SH-SY5Y (cell line): ENCODE measurements at regions not wholly inside any gene's neighbourhood (a gene's known extent, or its start where the extent isn't known, plus 50 kb on each side); places are given as distances from the start of the nearest gene placed in this dataset.

Experiments
- GATA2 ChIP-seq: IDR thresholded peaks from 2 replicates; pipeline ENCODE4 v1.6.1; 2011; ENCODE audit warnings: mild to moderate bottlenecking, low read depth, low read length
- GATA3 ChIP-seq: IDR thresholded peaks from 2 replicates; pipeline ENCODE4 v1.6.1; 2011; ENCODE audit warnings: low read depth, mild to moderate bottlenecking, low read length, moderate library complexity

DNA sequence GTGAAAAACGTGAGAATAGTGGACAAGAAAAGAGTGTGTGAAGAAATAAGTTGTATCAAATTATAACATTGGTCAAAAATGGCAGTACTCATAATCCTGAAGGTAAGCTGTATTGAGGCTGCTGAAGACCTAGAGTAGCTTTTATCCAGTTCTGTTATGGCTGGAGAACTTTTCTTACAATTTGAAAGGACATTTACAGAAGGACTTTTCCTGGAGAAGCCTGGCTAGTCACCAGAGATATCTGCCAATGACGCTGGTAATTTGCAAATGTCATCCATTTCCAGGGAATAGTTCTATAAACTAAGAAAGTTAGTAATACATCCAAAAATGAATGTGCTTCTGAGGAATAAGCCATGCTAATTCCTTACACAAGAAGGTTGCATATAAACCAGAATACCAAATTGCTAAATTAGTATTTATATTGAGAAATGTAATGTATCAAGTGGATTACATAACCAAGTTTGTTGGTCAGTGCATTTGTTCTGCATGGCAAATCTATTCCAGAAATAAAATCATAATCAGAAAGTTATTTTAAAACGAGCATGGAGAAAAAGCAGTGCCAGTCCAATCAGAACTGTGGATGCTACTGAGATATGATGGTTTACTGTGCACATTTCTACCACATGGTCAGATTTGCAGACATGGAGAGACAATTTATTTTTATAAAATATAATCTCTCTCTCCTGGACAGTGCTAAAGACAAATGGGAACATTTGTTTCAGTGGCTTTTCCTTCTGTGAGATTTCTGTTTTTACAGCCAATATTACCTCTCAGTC is 743.7 kb upstream of the HS3ST1 start:
- TF ChIP-seq GATA3 (no peak), GATA2 (no peak)

DNA sequence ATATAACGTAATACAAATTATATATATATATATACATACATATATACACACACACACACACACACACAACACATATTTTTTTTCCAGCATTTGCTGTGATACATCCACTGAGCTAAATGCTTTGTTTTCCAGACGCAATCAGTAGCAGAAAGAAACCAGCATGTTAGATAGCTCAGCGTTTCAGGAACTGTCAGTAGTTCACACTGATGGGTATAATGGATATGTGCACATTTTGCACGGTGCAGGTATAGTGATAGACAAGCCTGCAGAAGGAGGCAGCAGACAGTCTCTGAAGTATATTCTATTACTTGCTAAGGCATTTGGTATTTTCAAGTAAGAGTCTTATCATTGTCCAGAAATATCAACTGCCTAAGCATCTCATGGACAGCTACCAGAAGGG is 741.6 kb upstream of the HS3ST1 start:
- TF ChIP-seq GATA3 = no peak
- TF ChIP-seq GATA2 = no peak

DNA sequence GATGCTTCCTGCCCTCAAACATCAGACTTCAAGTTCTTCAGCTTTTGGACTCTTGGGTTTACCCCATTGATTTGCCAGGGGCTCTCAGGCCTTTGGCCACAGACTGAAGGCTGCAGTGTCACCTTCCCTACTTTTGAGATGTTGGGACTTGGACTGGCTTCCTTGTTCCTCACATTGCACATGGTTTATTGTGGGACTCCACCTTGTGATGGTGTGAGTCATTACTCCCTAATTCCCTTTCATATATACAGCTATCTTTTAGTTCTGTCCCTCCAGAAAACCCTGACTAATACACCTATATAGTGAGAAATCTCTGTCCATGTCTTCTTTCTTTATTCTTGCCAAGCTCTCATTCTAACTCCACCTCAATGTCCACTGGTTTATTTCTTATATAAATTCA is 736.9 kb upstream of the HS3ST1 start:
- TF ChIP-seq GATA3 (no peak), GATA2 (no peak)

DNA sequence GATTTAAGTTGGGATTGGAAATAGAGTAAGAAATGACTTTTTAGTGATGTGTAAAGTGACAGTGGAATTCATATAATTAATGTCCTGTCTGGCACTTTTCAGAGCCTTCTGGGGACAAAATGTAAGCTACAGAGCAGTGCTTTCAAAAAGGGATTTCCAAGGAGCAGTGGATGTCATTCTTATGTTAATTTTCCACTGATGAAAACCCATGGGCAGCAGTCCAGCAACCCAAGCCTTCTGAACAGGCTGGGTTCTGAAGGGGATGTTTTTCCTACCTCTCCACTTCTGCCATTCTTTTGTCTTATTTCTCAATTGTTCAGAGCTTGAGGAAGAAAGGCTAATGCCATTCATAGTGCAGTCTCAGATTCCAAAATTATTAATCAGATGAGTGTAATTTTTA is 717.6 kb upstream of the HS3ST1 start:
- TF ChIP-seq GATA3 (no peak), GATA2 (no peak)

DNA sequence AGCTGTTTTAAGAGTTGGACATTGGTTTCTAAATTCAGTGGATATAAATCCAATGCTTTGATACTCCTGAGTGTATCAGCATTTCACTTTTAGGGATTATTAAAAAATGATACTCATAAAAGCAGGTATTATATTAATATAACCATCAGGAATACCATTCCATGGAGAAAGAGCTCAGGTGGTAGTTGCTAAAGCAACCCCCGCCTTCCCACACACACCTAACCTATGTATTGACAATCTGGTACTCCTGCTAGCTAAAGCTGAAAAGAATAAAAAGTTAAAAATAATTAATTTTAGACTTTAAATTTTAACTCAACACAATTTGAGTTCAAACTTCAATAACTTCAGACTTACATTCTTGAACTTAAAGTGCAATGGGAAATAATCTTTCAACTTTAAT is 717.1 kb upstream of the HS3ST1 start:
- TF ChIP-seq GATA2 = no peak
- no peak for TF ChIP-seq GATA3

DNA sequence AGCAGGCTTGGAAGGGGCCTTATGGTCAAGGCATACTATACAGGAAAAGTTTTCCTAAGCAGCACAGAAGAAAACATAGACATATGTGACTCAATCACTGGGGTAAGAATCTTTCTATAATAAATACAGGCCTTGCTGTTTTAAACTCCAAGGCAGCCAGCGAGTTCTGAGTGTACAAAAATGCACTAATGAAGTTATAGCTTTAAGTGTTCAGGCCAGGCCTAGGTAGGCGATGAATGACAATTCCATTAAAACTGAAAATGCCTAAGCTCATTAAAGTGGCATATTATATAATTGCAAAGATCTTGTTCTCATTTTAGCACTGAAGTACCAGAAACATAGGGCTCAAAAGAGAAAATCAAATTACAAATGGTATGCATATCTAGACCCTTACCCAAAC is 716.4 kb upstream of the HS3ST1 start:
- TF ChIP-seq GATA3 (no peak), GATA2 (no peak)

DNA sequence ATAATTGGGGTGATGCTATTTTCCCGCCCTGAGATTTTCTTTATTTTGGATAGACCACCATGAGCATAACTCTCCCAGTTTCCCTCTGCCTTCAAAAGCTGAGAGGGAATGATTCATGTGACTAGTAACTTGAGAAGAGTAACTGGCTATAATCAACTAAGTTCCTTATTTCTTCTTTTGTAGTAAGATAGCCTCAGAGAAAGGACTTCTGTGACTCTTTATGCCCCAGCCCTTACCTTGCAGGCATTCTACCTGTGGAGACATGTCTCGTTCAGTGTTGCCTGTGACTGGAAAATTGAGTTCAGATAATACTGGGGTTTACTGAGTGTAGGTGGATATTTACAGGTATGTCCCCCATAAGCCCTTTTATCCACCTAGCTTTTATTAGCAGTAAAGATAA is 715.4 kb upstream of the HS3ST1 start:
- TF ChIP-seq GATA2 (no peak), GATA3 (no peak)

DNA sequence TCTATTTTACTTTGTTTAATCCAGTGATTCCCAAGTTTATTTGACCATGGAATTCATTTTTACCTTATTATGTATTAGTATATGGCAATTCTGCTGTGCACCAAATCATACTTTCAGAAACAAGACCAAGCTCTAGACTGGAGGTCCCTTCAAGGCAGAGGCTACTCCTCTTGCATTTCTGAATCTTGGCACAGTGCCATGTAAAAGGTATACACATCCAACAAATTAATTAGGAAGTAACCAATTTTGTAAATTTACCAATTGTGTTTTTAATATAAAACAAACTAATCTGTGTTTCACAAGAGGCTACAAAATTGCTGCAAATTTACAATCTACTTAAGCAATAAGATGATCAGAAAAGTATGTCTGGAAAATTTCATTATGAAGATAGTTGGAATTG is 712.2 kb upstream of the HS3ST1 start:
- TF ChIP-seq GATA2 = no peak
- TF ChIP-seq GATA3 = no peak

DNA sequence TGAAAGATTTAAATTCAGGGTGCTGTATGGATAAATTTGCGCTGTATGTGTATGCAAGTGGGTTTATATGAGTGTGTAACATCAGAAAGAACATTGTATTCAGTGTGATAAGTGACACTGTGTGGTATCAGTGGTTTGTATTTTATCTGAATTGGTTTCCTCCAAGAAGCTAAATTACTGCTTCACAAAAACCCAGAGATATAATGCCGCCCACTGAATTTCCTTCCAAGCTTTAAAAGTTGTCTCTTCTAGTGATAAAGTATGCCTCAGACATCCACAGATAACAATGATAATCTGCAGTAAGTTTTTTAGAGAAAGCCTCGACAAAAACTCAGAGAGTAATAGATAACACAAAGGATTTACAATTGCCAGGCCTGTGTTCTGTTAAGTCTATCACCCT is 710.6 kb upstream of the HS3ST1 start:
- TF ChIP-seq GATA2 = no peak
- TF ChIP-seq GATA3 = no peak

DNA sequence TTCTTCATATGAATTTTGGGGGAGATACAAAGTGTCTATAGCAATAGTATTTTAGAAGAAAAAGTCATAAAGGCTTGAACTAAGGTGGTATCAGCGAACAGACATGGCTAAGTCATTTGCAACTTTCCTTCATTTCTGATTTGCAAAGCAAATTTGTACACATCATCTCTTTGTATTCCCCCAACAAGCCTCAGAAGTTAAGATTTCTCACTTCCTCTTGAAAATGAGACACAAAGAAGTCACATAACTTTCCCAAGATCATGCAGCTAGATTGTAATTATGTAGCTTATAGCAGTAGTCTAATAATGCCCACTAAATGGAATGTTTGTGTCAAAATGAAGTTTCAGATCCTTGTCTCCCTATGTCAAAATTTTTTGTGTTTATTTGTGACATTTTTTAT is 709.8 kb upstream of the HS3ST1 start:
- TF ChIP-seq GATA2 = no peak
- TF ChIP-seq GATA3 = no peak

DNA sequence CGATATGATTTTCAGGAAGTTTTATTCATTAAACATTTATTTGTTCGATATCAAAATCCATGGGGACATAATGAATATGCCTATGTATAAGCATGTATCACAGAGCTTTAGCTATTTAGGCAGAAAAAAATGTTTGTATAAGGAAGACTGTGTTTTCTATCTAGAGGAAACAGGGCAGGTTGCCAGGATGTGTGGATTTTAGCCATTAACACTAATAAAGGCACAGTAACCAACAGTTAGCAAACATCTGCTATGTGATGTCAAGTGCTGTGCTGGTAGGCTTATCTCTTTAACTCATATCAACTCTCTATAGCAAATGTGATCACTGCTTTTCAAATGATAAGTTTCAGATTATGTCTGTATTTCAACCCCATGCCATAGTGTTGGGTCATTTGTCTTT is 708.9 kb upstream of the HS3ST1 start:
- no peak for TF ChIP-seq GATA3
- TF ChIP-seq GATA2 = peak; percentile 32; the same call in 1 of the 2 replicates

DNA sequence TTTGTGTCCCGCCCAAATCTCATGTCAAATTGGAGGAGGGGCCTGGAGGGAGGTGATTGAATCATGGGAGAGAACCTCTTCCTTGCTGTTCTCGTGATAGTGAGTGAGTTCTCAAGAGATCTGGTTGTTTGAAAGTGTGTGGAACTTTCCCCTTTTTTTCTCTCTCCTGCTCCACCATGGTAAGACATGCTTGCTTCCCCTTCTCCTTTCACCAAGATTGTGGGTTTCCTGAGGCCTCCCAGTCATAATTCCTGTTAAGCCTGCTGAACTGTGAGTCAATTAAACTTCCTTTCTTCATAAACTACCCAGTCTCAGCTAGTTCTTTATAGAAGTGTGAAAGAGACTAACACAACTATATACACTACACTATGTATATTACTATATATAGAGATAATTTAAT is 697.8 kb upstream of the HS3ST1 start:
- TF ChIP-seq GATA3 = no peak
- no peak for TF ChIP-seq GATA2

DNA sequence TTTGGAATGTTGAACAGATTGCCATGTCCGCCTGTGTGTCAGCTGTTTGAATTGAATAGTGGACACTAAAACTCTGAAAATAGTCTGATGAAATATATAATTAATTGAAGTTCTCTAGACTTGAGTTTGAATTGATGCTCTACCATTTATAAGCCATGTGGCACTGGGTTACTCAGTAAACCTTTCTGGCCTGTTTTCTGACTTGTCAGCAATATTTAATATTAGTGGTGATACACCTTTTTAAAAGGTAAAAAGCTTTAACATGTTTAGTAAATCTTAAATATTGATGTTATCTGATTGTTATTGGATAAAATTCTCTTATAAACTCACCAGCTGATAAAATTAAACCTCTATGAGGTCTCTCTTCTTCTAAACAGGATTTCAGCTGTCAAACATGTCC is 695.4 kb upstream of the HS3ST1 start:
- TF ChIP-seq GATA3 = no peak
- no peak for TF ChIP-seq GATA2

DNA sequence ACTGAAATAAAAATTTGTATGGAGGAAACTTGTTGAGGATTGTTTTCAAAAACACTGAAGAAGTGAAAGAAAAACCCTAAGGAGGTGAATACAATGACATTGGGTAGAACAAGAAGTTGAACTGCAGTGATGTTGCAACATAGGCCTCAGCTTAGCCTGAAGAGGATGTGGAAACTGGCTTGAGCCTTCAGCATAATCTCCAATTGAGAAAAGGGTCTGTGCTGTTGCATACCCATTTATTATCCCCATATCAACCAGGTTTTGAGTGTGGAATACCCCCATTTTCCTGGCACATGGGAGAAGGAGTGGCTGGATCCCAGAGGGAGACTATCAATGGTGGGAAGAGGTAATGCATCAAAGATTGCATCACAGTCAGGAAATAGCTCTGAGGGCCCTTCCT is 695.0 kb upstream of the HS3ST1 start:
- TF ChIP-seq GATA2 (no peak), GATA3 (no peak)

DNA sequence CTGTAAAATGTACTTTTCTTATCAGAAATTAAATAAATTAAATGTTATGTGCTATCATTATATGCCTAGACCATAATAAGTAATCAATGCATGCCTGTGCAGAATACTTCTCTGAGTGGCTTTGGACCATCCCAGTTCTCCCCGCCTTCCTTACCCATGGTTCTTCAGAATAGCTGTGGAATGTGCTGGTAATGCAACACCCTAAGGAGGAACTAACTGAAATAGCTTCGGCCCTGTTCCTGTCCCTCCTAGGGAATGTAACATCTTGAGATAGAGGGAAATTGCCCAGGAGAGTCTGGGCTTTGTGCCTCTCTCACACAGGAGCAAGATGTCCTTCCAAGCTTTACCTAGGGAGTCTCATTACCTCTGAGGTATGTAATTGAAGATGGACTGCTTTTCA is 693.6 kb upstream of the HS3ST1 start:
- TF ChIP-seq GATA3 = no peak
- no peak for TF ChIP-seq GATA2

DNA sequence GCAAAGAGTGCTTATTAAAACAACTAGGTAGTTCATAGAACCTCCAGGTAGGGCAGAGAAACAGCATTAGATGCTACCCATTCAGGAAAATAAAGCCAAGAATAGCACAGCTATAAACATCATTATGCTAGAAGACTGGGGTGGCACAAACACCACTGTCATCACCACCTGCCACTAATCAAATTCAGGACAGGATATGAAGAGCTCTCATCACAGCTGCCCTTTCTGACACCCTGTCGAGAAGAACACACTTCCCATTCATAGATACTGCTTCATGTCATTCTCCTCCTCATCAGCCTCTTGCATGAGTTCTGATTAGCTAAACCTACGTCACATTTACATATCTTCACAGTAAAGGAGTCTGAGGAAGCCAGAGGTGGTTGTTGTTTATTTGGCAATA is 692.3 kb upstream of the HS3ST1 start:
- TF ChIP-seq GATA3 = no peak
- no peak for TF ChIP-seq GATA2
